ENCODE measurements at regions not wholly inside any gene's neighbourhood (a gene's known extent, or its start where the extent isn't known, plus 50 kb on each side); places are given as distances from the start of the nearest gene placed in this dataset.
"Not testable (repeated sequence)": the region's sequence is repeated elsewhere in the genome, so short reads cannot be mapped to it uniquely, and the experiment has no call there.

- no peak for TF ChIP-seq POLR2AphosphoS5 (IDR thresholded peaks at IDR 0.05)
- no peak for TF ChIP-seq POLR2A (IDR thresholded peaks at IDR 0.05)
- no peak for TF ChIP-seq EP300 (IDR thresholded peaks at IDR 0.05)
- no peak overlapping the region for H3K27ac ChIP-seq
- no peaks in the 10 kb centered on the region for H3K4me1 ChIP-seq
- H3K36me3 ChIP-seq, result no peaks in the 10 kb centered on the region
- WGBS, 2 donors (ENCODE audit: low coverage in 1 of 2), result no CpG with 5 or more reads among the region's 4 CpGs
- no peak overlapping the region for H3K4me3 ChIP-seq
- peaks cover 0 to under 1% (median 0%) of the 10 kb centered on the region in 3 donors for H3K9me3 ChIP-seq
- no peak for ATAC-seq
- H3K27me3 ChIP-seq, result peaks cover 5% of the 10 kb centered on the region
Measured at GRCh38 chr11:71164186-71164585, 88.2 kb downstream of the SHANK2 start.

GRCh38 chr11:71163371-71163770 lies 89.0 kb downstream of the SHANK2 start:
- Histone ChIP-seq H3K4me1 (no peaks in the 10 kb centered on the region), H3K4me3 (no peak overlapping the region), H3K27ac (no peak overlapping the region), H3K27me3 (peaks cover 5% of the 10 kb centered on the region), H3K36me3 (no peaks in the 10 kb centered on the region), H3K9me3 (peaks cover 0 to 9% (median 0%) of the 10 kb centered on the region in 3 donors)
- TF ChIP-seq POLR2AphosphoS5 (IDR thresholded peaks at IDR 0.05) (no peak), EP300 (IDR thresholded peaks at IDR 0.05) (no peak), CTCF (IDR thresholded peaks at IDR 0.05) (no peak), POLR2A (IDR thresholded peaks at IDR 0.05) (no peak)
- ATAC-seq, result no peak
- WGBS, 2 donors (ENCODE audit: low coverage in 1 of 2), result 27 to 53% methylated on average over 1 to 3 of the region's 3 CpGs

GRCh38 chr11:71158936-71159335 lies 93.4 kb downstream of the SHANK2 start:
- H3K9me3 ChIP-seq, result peaks cover 0 to 13% (median 0%) of the 10 kb centered on the region in 3 donors
- H3K27me3 ChIP-seq, result peaks cover 27% of the 10 kb centered on the region
- 82 to 90% methylated on average over 3 to 4 of the region's 4 CpGs for WGBS, 2 donors (ENCODE audit: low coverage in 1 of 2)
- no peak for ATAC-seq
- TF ChIP-seq POLR2A (IDR thresholded peaks at IDR 0.05) (no peak), CTCF (IDR thresholded peaks at IDR 0.05) (no peak), EP300 (IDR thresholded peaks at IDR 0.05) (no peak), POLR2AphosphoS5 (IDR thresholded peaks at IDR 0.05) (no peak)
- no peak overlapping the region for H3K4me3 ChIP-seq
- H3K27ac ChIP-seq, result no peak overlapping the region
- no peaks in the 10 kb centered on the region for H3K36me3 ChIP-seq
- H3K4me1 ChIP-seq, result no peaks in the 10 kb centered on the region

- 80% methylated on average over 1 of the region's 5 CpGs; no CpG with 5 or more reads in 1 of the 2 donors for WGBS, 2 donors (ENCODE audit: low coverage in 1 of 2)
- peaks cover 27% of the 10 kb centered on the region for H3K27me3 ChIP-seq
- not testable (repeated sequence) for H3K4me3 ChIP-seq, H3K36me3 ChIP-seq, H3K4me1 ChIP-seq, ATAC-seq, H3K27ac ChIP-seq
- peaks cover 0 to 13% (median 0%) of the 10 kb centered on the region in 3 donors for H3K9me3 ChIP-seq
Measured at GRCh38 chr11:71157676-71158075, 94.7 kb downstream of the SHANK2 start.

- 76 to 78% methylated on average over 6 of the region's 6 CpGs for WGBS, 2 donors (ENCODE audit: low coverage in 1 of 2)
- ATAC-seq, result no peak
- no peaks in the 10 kb centered on the region for H3K36me3 ChIP-seq
- H3K27me3 ChIP-seq, result peaks cover 39% of the 10 kb centered on the region
- H3K27ac ChIP-seq, result no peak overlapping the region
- H3K4me3 ChIP-seq, result no peak overlapping the region
- TF ChIP-seq EP300 (IDR thresholded peaks at IDR 0.05), result no peak
- TF ChIP-seq CTCF (IDR thresholded peaks at IDR 0.05), result no peak
- TF ChIP-seq POLR2A (IDR thresholded peaks at IDR 0.05), result no peak
- no peak for TF ChIP-seq POLR2AphosphoS5 (IDR thresholded peaks at IDR 0.05)
- H3K9me3 ChIP-seq, result peaks cover 0 to 13% (median 0%) of the 10 kb centered on the region in 3 donors
- no peaks in the 10 kb centered on the region for H3K4me1 ChIP-seq
Measured at GRCh38 chr11:71156301-71156700, 96.1 kb downstream of the SHANK2 start.

GRCh38 chr11:71155846-71156245 lies 96.5 kb downstream of the SHANK2 start:
- no peak overlapping the region for H3K4me3 ChIP-seq
- no peak for TF ChIP-seq CTCF (IDR thresholded peaks at IDR 0.05)
- TF ChIP-seq POLR2A (IDR thresholded peaks at IDR 0.05), result no peak
- no peak for TF ChIP-seq EP300 (IDR thresholded peaks at IDR 0.05)
- TF ChIP-seq POLR2AphosphoS5 (IDR thresholded peaks at IDR 0.05), result no peak
- H3K9me3 ChIP-seq, result peaks cover 0 to 13% (median 0%) of the 10 kb centered on the region in 3 donors
- ATAC-seq, result no peak
- H3K4me1 ChIP-seq, result no peaks in the 10 kb centered on the region
- H3K27me3 ChIP-seq, result peaks cover 44% of the 10 kb centered on the region
- WGBS, 2 donors (ENCODE audit: low coverage in 1 of 2), result 90 to 92% methylated on average over 2 to 5 of the region's 8 CpGs
- H3K36me3 ChIP-seq, result no peaks in the 10 kb centered on the region
- no peak overlapping the region for H3K27ac ChIP-seq

All from gastroesophageal sphincter (tissue), 4 donors.